MM.1S (cell line): ENCODE measurements at regions not wholly inside any gene's neighbourhood (a gene's known extent, or its start where the extent isn't known, plus 50 kb on each side); places are given as distances from the start of the nearest gene placed in this dataset.

Experiments
- DNase-seq: peaks from one replicate; pipeline ENCODE4 v3.0.0-alpha.2; 2015
- H2AFZ ChIP-seq: fragments of 300-600 bp; sonication (generic); 2 replicates; pipeline ENCODE4 v1.6.0; 2016; ENCODE audit warnings: antibody characterized with exemption, low read length
- H3F3A ChIP-seq: fragments of 300-600 bp; sonication (generic); 2 replicates; pipeline ENCODE4 v1.6.1; 2016; ENCODE audit warnings: mild to moderate bottlenecking, antibody characterized with exemption, low read length, moderate library complexity, mixed read lengths; ENCODE audit not compliant: insufficient read depth
- H3K27ac ChIP-seq: fragments of 300-600 bp; sonication (generic); 2 replicates; pipeline ENCODE4 v1.5.1; 2016; ENCODE audit warnings: mild to moderate bottlenecking, low read length
- H3K27me3 ChIP-seq: fragments of 300-600 bp; sonication (generic); replicated peaks from 2 replicates; pipeline ENCODE4 v1.6.0; 2016; ENCODE audit warnings: low read length; ENCODE audit not compliant: insufficient read depth
- H3K36me3 ChIP-seq: fragments of 300-600 bp; sonication (generic); replicated peaks from 2 replicates; pipeline ENCODE4 v1.6.1; 2016; ENCODE audit warnings: mild to moderate bottlenecking, low read length, mixed read lengths; ENCODE audit not compliant: insufficient read depth
- H3K4me1 ChIP-seq: fragments of 300-600 bp; sonication (generic); 2 replicates; pipeline ENCODE4 v1.6.1; 2016; ENCODE audit warnings: low read length, mixed read lengths
- H3K4me2 ChIP-seq: fragments of 300-600 bp; sonication (generic); 2 replicates; pipeline ENCODE4 v1.6.0; 2016; ENCODE audit warnings: low read depth, low read length
- H3K4me3 ChIP-seq: fragments of 300-600 bp; sonication (generic); 2 replicates; pipeline ENCODE4 v1.5.1; 2016; ENCODE audit warnings: low read length, mixed read lengths
- H3K79me2 ChIP-seq: fragments of 300-600 bp; sonication (generic); 2 replicates; pipeline ENCODE4 v1.6.1; 2016; ENCODE audit warnings: mixed run types, low read length, mixed read lengths
- H3K9ac ChIP-seq: fragments of 300-600 bp; sonication (generic); 2 replicates; pipeline ENCODE4 v1.6.1; 2016; ENCODE audit warnings: low read length, mixed read lengths
- H3K9me2 ChIP-seq: fragments of 300-600 bp; sonication (generic); replicated peaks from 2 replicates; pipeline ENCODE4 v1.6.1; 2016; ENCODE audit warnings: mild to moderate bottlenecking, low read length, mixed read lengths; ENCODE audit not compliant: insufficient read depth
- H3K9me3 ChIP-seq: fragments of 300-600 bp; sonication (generic); replicated peaks from 2 replicates; pipeline ENCODE4 v1.6.1; 2016; ENCODE audit warnings: mild to moderate bottlenecking, low read length, mixed read lengths; ENCODE audit not compliant: insufficient read depth
- H4K20me1 ChIP-seq: fragments of 300-600 bp; sonication (generic); 2 replicates; pipeline ENCODE4 v1.6.1; 2016; ENCODE audit warnings: mild to moderate bottlenecking, low read length, moderate library complexity, mixed read lengths; ENCODE audit not compliant: insufficient read depth
- CTCF ChIP-seq: fragments of 300-600 bp; sonication (generic); IDR thresholded peaks from 2 replicates; pipeline ENCODE4 v1.5.1; 2016; ENCODE audit warnings: antibody characterized with exemption, low read length, mixed read lengths
- EZH2 ChIP-seq: fragments of 300-600 bp; sonication (generic); optimal IDR thresholded peaks from 2 replicates; pipeline ENCODE3; 2017; ENCODE audit warnings: low read depth, mild to moderate bottlenecking, antibody characterized with exemption, low read length, mixed read lengths
- EZH2phosphoT487 ChIP-seq: fragments of 300-600 bp; sonication (generic); IDR thresholded peaks from 2 replicates; pipeline ENCODE4 v1.6.1; 2018; ENCODE audit warnings: antibody characterized with exemption, low read length

- Histone ChIP-seq H2AFZ (no peak overlapping the region), H3K4me3 (no peak overlapping the region), H3K79me2 (no peaks in the 10 kb centered on the region), H3K27ac (no peak overlapping the region), H3K9me2 (no peaks in the 10 kb centered on the region), H3K36me3 (no peaks in the 10 kb centered on the region), H3K4me1 (no peaks in the 10 kb centered on the region), H3K9ac (no peak overlapping the region), H3K9me3 (no peaks in the 10 kb centered on the region), H3K4me2 (no peak overlapping the region), H4K20me1 (no peaks in the 10 kb centered on the region), H3K27me3 (0 out of 2 replicates have a peak, but pooled peaks cover 6% of the 10 kb centered on the region), H3F3A (no peaks in the 10 kb centered on the region)
- DNase-seq, result no peak
- no peak for TF ChIP-seq CTCF
- TF ChIP-seq EZH2, result no peak
- TF ChIP-seq EZH2phosphoT487, result no peak
Measured at GRCh38 chr11:120041625-120042024, 96.3 kb downstream of the TRIM29 start.

- Histone ChIP-seq H3K36me3 (no peaks in the 10 kb centered on the region), H3K27ac (no peak overlapping the region), H3K4me1 (no peaks in the 10 kb centered on the region), H3K27me3 (0 out of 2 replicates have a peak, but pooled peaks cover 9% of the 10 kb centered on the region), H4K20me1 (no peaks in the 10 kb centered on the region), H3K4me2 (no peak overlapping the region), H3F3A (no peaks in the 10 kb centered on the region), H3K79me2 (no peaks in the 10 kb centered on the region), H2AFZ (no peak overlapping the region), H3K9me3 (no peaks in the 10 kb centered on the region), H3K9me2 (no peaks in the 10 kb centered on the region), H3K4me3 (no peak overlapping the region), H3K9ac (no peak overlapping the region)
- DNase-seq, result no peak
- TF ChIP-seq CTCF, result no peak
Measured at GRCh38 chr11:120040151-120040840, 97.6 kb downstream of the TRIM29 start.

- Histone ChIP-seq H3K4me1 (no peaks in the 10 kb centered on the region), H3K4me3 (no peak overlapping the region)
Measured at GRCh38 chr11:120039039-120039438, 98.9 kb downstream of the TRIM29 start.

More at GRCh38 chr11:120039039-120039438, 98.9 kb downstream of the TRIM29 start:
- Histone ChIP-seq H3K9me3 (no peaks in the 10 kb centered on the region), H3K27ac (no peak overlapping the region), H3K27me3 (peaks cover 18% of the 10 kb centered on the region), H3K9me2 (no peaks in the 10 kb centered on the region), H3K9ac (no peak overlapping the region), H3F3A (no peaks in the 10 kb centered on the region), H3K79me2 (no peaks in the 10 kb centered on the region), H2AFZ (no peak overlapping the region), H3K36me3 (no peaks in the 10 kb centered on the region), H4K20me1 (no peaks in the 10 kb centered on the region), H3K4me2 (no peak overlapping the region)
- TF ChIP-seq EZH2 (no peak), CTCF (no peak), EZH2phosphoT487 (no peak)
- no peak for DNase-seq
